MCF 10A (cell line): ENCODE measurements at regions not wholly inside any gene's neighbourhood (a gene's known extent, or its start where the extent isn't known, plus 50 kb on each side); places are given as distances from the start of the nearest gene placed in this dataset.

Experiments
- BruUV-seq: library from RNA; stranded (reverse); fragments of 400-500 nt; replicated peaks from 2 replicates; lab custom pipeline; 2021; lab: Mats Ljungman, UMichigan
- CTCF ChIA-PET: fragments of 300-600 bp; sonication (Branson Sonifier 250); formaldehyde crosslinking; extraction: SDS; loops from one replicate; lab custom pipeline; 2021; ENCODE audit warnings: antibody characterized with exemption, inconsistent platforms; lab: Yijun Ruan, JAX
- POLR2A ChIA-PET: fragments of 300-600, 350-650 bp; sonication (Branson Sonifier 250); formaldehyde crosslinking; extraction: SDS; loops from one replicate; lab custom pipeline; 2020; ENCODE audit warnings: antibody characterized with exemption, inconsistent platforms; lab: Yijun Ruan, JAX
- DNase-seq: peaks from one replicate; pipeline ENCODE4 v3.0.0-alpha.2; 2018; ENCODE audit not compliant: unreplicated experiment
- H3K27ac Mint-ChIP-seq: one replicate; pipeline ENCODE4 v1.8.0; 2022; ENCODE audit warnings: mild to moderate bottlenecking, low read depth, mixed read lengths; ENCODE audit not compliant: unreplicated experiment
- H3K27me3 Mint-ChIP-seq: one replicate; pipeline ENCODE4 v1.8.0; 2022; ENCODE audit warnings: mixed read lengths; ENCODE audit not compliant: insufficient read depth, unreplicated experiment
- H3K36me3 Mint-ChIP-seq: one replicate; pipeline ENCODE4 v1.8.0; 2022; ENCODE audit warnings: mild to moderate bottlenecking, moderate library complexity, mixed read lengths; ENCODE audit not compliant: insufficient read depth, unreplicated experiment
- H3K4me1 Mint-ChIP-seq: one replicate; pipeline ENCODE4 v1.8.0; 2022; ENCODE audit warnings: mixed read lengths; ENCODE audit not compliant: insufficient read depth, unreplicated experiment
- H3K4me3 Mint-ChIP-seq: one replicate; pipeline ENCODE4 v1.8.0; 2022; ENCODE audit warnings: mild to moderate bottlenecking, moderate library complexity, mixed read lengths; ENCODE audit not compliant: unreplicated experiment
- H3K9me3 Mint-ChIP-seq: one replicate; pipeline ENCODE4 v1.8.0; 2022; ENCODE audit warnings: mixed read lengths; ENCODE audit not compliant: unreplicated experiment
- intact Hi-C: fragments of 100-400 bp; cut with micrococcal nuclease; formaldehyde crosslinking; loops from 2 replicates; pipeline ENCODE4 v1.14.1; 2022
- TF ChIP-seq, protein P1 (sequence below): fragments of 200-600 bp; IDR thresholded peaks from one replicate; pipeline ENCODE4 v1.8.0; 2022; ENCODE audit warnings: antibody characterized with exemption, mild to moderate bottlenecking; ENCODE audit not compliant: unreplicated experiment

DNA sequence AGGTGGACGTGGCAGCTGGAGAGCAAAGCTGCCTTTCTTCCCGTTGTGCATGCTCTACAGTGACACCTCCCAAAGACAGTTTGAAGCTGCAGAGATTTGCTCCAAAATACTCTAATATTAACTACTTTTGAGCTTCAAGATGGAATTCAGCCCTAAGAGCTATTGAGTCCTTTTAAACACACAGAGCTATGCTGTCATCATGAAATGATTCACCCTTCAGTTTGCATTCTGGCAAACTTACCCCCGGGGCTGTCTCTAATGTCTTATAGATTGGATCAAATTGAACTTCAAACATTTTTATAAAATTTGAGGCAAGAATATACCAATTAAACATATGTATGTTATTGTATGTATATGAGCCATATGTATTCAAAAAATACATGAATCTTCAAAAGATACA lies 110.7 kb upstream of the EFEMP1 start:
- peaks cover 10% of the 10 kb centered on the region for H3K4me1 Mint-ChIP-seq
- intact Hi-C loops, result no loop called here
- peak; percentile 23 for DNase-seq
- ChIA-PET CTCF (interaction anchor here (1.5 kb wide), 1 partner anchor 73 kb away, joined by 4 read pairs; no protein-coding TSS in a partner anchor), POLR2A (no interaction called here)
- H3K9me3 Mint-ChIP-seq, result no peaks in the 10 kb centered on the region
- no TSS peak for BruUV-seq
- H3K36me3 Mint-ChIP-seq, result no peaks in the 10 kb centered on the region
- no peak overlapping the region for H3K27ac Mint-ChIP-seq
- TF ChIP-seq, protein P1, sequence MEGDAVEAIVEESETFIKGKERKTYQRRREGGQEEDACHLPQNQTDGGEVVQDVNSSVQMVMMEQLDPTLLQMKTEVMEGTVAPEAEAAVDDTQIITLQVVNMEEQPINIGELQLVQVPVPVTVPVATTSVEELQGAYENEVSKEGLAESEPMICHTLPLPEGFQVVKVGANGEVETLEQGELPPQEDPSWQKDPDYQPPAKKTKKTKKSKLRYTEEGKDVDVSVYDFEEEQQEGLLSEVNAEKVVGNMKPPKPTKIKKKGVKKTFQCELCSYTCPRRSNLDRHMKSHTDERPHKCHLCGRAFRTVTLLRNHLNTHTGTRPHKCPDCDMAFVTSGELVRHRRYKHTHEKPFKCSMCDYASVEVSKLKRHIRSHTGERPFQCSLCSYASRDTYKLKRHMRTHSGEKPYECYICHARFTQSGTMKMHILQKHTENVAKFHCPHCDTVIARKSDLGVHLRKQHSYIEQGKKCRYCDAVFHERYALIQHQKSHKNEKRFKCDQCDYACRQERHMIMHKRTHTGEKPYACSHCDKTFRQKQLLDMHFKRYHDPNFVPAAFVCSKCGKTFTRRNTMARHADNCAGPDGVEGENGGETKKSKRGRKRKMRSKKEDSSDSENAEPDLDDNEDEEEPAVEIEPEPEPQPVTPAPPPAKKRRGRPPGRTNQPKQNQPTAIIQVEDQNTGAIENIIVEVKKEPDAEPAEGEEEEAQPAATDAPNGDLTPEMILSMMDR, result no peak
- no peaks in the 10 kb centered on the region for H3K27me3 Mint-ChIP-seq
- no peak overlapping the region for H3K4me3 Mint-ChIP-seq

DNA sequence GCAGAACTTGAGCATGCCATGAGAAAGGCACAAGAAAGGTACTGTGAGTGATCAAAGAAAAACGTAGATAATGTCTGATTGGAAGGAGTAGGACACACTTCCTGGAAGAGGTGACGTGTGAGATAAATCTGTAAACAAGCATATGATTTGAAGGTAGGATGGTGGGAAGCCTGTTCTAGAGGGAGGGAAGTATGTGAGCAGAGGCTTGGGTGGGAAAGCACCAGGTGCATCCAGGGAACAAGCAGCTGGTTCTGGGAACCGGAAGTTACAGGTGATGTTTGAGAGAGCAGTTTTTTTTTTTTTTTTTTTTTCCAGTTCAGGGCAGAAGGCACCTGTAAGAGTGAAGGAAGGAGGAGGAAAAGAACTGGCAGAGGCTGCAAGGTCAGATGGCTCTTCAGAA lies 116.6 kb upstream of the EFEMP1 start:
- ChIA-PET POLR2A (interaction anchor here (0.7 kb wide), 1 partner anchor 50 kb away, joined by 6 read pairs; no protein-coding TSS in a partner anchor), CTCF (no interaction called here)
- H3K9me3 Mint-ChIP-seq, result no peaks in the 10 kb centered on the region
- H3K36me3 Mint-ChIP-seq, result no peaks in the 10 kb centered on the region
- intact Hi-C loops, result no loop called here
- H3K27me3 Mint-ChIP-seq, result no peaks in the 10 kb centered on the region
- H3K27ac Mint-ChIP-seq, result no peak overlapping the region
- no peak for DNase-seq
- TF ChIP-seq, protein P1, result no peak
- H3K4me3 Mint-ChIP-seq, result no peak overlapping the region
- H3K4me1 Mint-ChIP-seq, result peaks cover 6% of the 10 kb centered on the region
- no TSS peak for BruUV-seq

DNA sequence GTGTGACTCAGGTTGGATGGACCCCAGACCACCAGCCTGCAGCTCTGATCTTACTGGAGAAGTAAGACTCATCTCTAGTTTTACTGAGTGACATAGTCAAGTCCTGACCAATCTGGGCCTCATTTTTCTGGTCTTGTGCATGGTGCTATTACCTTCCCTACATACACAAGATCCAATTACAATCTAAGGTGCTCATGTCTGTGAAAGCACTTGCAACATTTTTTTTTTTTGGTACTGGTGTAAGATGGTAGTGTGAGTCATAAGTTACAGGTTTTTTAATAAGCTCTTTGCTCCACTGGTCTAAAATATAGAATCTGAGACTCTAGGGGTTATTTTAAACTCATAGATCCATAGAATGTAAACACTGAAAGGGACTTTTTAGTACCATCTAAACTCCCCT lies 117.3 kb upstream of the EFEMP1 start:
- no peak overlapping the region for H3K4me3 Mint-ChIP-seq
- H3K36me3 Mint-ChIP-seq, result no peaks in the 10 kb centered on the region
- no peaks in the 10 kb centered on the region for H3K27me3 Mint-ChIP-seq
- BruUV-seq, result no TSS peak
- peaks cover 6% of the 10 kb centered on the region for H3K4me1 Mint-ChIP-seq
- intact Hi-C loops, result no loop called here
- ChIA-PET POLR2A (interaction anchor here (0.7 kb wide), 1 partner anchor 50 kb away, joined by 6 read pairs; no protein-coding TSS in a partner anchor), CTCF (interaction anchor here (1.0 kb wide), 2 partner anchors 78 to 90 kb away, joined by 3 to 4 read pairs; no protein-coding TSS in a partner anchor)
- H3K9me3 Mint-ChIP-seq, result no peaks in the 10 kb centered on the region
- DNase-seq, result peak; percentile 5
- no peak overlapping the region for H3K27ac Mint-ChIP-seq
- TF ChIP-seq, protein P1, result no peak

DNA sequence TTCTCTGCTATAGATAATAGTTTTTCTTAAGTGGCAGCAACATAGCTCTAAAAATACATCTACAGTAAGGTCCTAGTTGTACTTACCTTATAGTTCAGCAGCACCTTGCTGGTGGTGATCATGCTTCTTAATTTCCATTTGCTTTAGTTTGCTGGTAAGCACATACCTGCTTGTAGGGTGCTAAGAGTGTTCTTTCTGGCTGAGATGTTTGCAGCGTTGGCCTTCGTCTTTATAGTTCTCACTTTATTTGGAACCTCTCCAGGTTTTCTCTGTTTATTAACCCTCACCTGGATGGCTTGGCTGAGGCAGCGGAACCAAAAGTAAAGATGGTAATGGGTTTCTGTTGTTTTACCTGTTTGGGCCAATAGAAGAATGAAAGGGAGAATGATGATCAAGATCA lies 123.6 kb upstream of the EFEMP1 start:
- H3K27ac Mint-ChIP-seq, result no peak overlapping the region
- H3K4me3 Mint-ChIP-seq, result no peak overlapping the region
- intact Hi-C loops, result no loop called here
- BruUV-seq, result no TSS peak
- no peaks in the 10 kb centered on the region for H3K36me3 Mint-ChIP-seq
- TF ChIP-seq, protein P1, result no peak
- ChIA-PET POLR2A (no interaction called here), CTCF (interaction anchor here (0.6 kb wide), 1 partner anchor 323 kb away, joined by 3 read pairs; no protein-coding TSS in a partner anchor)
- DNase-seq, result no peak
- no peaks in the 10 kb centered on the region for H3K27me3 Mint-ChIP-seq
- H3K9me3 Mint-ChIP-seq, result no peaks in the 10 kb centered on the region
- no peaks in the 10 kb centered on the region for H3K4me1 Mint-ChIP-seq
